ENCODE measurements at regions not wholly inside any gene's neighbourhood (a gene's known extent, or its start where the extent isn't known, plus 50 kb on each side); places are given as distances from the start of the nearest gene placed in this dataset.

GRCh38 chr13:110023729-110024644 lies 237.6 kb upstream of the IRS2 start:
- H3K27ac ChIP-seq: no peak overlapping the region

GRCh38 chr13:110018009-110018408 lies 231.6 kb upstream of the IRS2 start:
- DNase-seq (ENCODE audit: low spot score in 2 of 2): no peak
- Histone ChIP-seq H3K36me3 (no peaks in the 10 kb centered on the region), H3K27ac (peak overlapping the region; percentile 45 to 48), H3K4me1 (no peaks in the 10 kb centered on the region), H3K27me3 (no peaks in the 10 kb centered on the region), H3K4me3 (no peak overlapping the region), H3K9me3 (no peaks in the 10 kb centered on the region)
- TF ChIP-seq POLR2A (IDR thresholded peaks at IDR 0.05) (no peak), POLR2AphosphoS5 (IDR thresholded peaks at IDR 0.05) (no peak), CTCF (IDR thresholded peaks at IDR 0.05) (no peak)
- intact Hi-C loops (cut with DNase I; ENCODE audit: low total_unique reads): no loop called here

More at GRCh38 chr13:110023729-110024644, 237.6 kb upstream of the IRS2 start:
- no peaks in the 10 kb centered on the region for H3K36me3 ChIP-seq
- intact Hi-C loops (cut with DNase I; ENCODE audit: low total_unique reads): loop anchor here (1.0 kb wide), 1 partner anchor 11 kb away; no protein-coding TSS in a partner anchor
- no peaks in the 10 kb centered on the region for H3K4me1 ChIP-seq
- H3K9me3 ChIP-seq: no peaks in the 10 kb centered on the region
- no peak overlapping the region for H3K4me3 ChIP-seq
- H3K27me3 ChIP-seq: no peaks in the 10 kb centered on the region
- no peak for TF ChIP-seq POLR2A (IDR thresholded peaks at IDR 0.05)
- TF ChIP-seq POLR2AphosphoS5 (IDR thresholded peaks at IDR 0.05): no peak
- no peak for TF ChIP-seq CTCF (IDR thresholded peaks at IDR 0.05)
- DNase-seq (ENCODE audit: low spot score in 2 of 2): no peak

- TF ChIP-seq POLR2A (IDR thresholded peaks at IDR 0.05) (no peak), POLR2AphosphoS5 (IDR thresholded peaks at IDR 0.05) (peak in 1 of 3 donors; percentile 31), CTCF (IDR thresholded peaks at IDR 0.05) (no peak)
- Histone ChIP-seq H3K27ac (peak overlapping the region; percentile 45 to 48), H3K36me3 (no peaks in the 10 kb centered on the region), H3K9me3 (no peaks in the 10 kb centered on the region), H3K27me3 (no peaks in the 10 kb centered on the region), H3K4me3 (no peak overlapping the region), H3K4me1 (no peaks in the 10 kb centered on the region)
- intact Hi-C loops (cut with DNase I; ENCODE audit: low total_unique reads): no loop called here
- peak in 1 of 2 donors; percentile 70 for DNase-seq (ENCODE audit: low spot score in 2 of 2)
These were observed 231.0 kb upstream of the IRS2 start for GRCh38 chr13:110017379-110017778.

GRCh38 chr13:110015253-110015652 lies 228.9 kb upstream of the IRS2 start:
- Histone ChIP-seq H3K4me3 (no peak overlapping the region), H3K9me3 (no peaks in the 10 kb centered on the region), H3K27me3 (no peaks in the 10 kb centered on the region), H3K36me3 (no peaks in the 10 kb centered on the region), H3K4me1 (no peaks in the 10 kb centered on the region), H3K27ac (no peak overlapping the region)
- DNase-seq (ENCODE audit: low spot score in 2 of 2): peak in 1 of 2 donors; percentile 47
- intact Hi-C loops (cut with DNase I; ENCODE audit: low total_unique reads): no loop called here
- TF ChIP-seq POLR2A (IDR thresholded peaks at IDR 0.05): no peak
- TF ChIP-seq POLR2AphosphoS5 (IDR thresholded peaks at IDR 0.05): no peak
- TF ChIP-seq CTCF (IDR thresholded peaks at IDR 0.05): no peak

- TF ChIP-seq CTCF (IDR thresholded peaks at IDR 0.05) (no peak), POLR2AphosphoS5 (IDR thresholded peaks at IDR 0.05) (no peak), POLR2A (IDR thresholded peaks at IDR 0.05) (no peak)
- no peak overlapping the region for H3K4me3 ChIP-seq
- H3K9me3 ChIP-seq: no peaks in the 10 kb centered on the region
- no peaks in the 10 kb centered on the region for H3K36me3 ChIP-seq
- intact Hi-C loops (cut with DNase I; ENCODE audit: low total_unique reads): no loop called here
- no peak overlapping the region for H3K27ac ChIP-seq
- no peaks in the 10 kb centered on the region for H3K27me3 ChIP-seq
- no peak for DNase-seq (ENCODE audit: low spot score in 2 of 2)
- no peaks in the 10 kb centered on the region for H3K4me1 ChIP-seq
These were observed 228.3 kb upstream of the IRS2 start for GRCh38 chr13:110014719-110015118.
